ENCODE measurements at regions not wholly inside any gene's neighbourhood (a gene's known extent, or its start where the extent isn't known, plus 50 kb on each side); places are given as distances from the start of the nearest gene placed in this dataset.

DNA sequence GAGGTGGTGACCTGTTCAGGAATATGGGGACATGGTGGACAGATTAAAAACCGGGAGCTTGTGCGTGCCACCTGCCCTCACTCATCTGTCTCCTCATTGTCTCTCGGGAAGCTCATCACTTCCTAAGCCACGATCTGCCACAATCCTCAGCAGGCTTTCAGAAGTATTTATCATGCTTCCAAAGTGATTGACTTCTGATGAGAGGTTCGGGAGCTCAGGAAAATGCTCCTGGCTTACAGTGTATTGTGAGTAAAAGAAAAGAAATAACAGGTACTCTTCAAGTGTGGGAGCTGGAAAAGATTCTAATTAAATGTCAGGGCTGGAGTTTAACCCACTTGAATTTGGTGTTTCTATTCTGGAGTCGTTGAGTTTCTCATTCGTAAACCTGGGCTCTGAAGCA lies 91.9 kb upstream of the DRD2 start:
- H3K27ac ChIP-seq, result no peak overlapping the region
- TF ChIP-seq, protein P1, sequence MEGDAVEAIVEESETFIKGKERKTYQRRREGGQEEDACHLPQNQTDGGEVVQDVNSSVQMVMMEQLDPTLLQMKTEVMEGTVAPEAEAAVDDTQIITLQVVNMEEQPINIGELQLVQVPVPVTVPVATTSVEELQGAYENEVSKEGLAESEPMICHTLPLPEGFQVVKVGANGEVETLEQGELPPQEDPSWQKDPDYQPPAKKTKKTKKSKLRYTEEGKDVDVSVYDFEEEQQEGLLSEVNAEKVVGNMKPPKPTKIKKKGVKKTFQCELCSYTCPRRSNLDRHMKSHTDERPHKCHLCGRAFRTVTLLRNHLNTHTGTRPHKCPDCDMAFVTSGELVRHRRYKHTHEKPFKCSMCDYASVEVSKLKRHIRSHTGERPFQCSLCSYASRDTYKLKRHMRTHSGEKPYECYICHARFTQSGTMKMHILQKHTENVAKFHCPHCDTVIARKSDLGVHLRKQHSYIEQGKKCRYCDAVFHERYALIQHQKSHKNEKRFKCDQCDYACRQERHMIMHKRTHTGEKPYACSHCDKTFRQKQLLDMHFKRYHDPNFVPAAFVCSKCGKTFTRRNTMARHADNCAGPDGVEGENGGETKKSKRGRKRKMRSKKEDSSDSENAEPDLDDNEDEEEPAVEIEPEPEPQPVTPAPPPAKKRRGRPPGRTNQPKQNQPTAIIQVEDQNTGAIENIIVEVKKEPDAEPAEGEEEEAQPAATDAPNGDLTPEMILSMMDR (conservative IDR thresholded peaks at IDR 0.05), result no peak

DNA sequence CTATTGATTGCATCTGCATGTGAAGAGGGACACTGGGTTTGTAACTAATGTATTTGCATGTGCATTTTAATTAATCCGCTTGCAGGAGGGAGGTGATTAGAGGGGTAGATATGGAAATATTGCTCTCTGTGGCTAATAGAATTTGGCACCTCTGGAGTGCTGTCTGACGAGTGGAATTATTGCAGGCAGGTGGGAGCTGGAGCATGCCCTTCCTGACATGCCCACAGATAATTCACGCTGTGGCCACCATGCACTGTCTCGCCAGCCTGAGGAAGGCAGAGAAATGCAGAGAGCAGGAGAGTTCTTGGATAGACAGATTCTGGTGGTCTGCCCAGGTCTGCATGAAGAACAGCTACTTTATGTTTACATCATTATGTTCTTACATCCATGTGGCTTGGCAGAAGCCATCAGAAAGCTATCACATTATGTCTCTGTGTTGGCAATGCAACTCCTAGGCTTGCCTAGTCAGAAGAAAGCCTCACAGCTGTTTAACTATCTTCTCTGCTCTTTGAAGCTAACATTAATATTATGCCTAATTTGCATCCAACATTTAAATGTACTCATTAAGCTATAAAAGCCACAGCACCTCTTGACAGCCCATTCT lies 89.4 kb upstream of the DRD2 start:
- H3K27ac ChIP-seq, result no peak overlapping the region

DNA sequence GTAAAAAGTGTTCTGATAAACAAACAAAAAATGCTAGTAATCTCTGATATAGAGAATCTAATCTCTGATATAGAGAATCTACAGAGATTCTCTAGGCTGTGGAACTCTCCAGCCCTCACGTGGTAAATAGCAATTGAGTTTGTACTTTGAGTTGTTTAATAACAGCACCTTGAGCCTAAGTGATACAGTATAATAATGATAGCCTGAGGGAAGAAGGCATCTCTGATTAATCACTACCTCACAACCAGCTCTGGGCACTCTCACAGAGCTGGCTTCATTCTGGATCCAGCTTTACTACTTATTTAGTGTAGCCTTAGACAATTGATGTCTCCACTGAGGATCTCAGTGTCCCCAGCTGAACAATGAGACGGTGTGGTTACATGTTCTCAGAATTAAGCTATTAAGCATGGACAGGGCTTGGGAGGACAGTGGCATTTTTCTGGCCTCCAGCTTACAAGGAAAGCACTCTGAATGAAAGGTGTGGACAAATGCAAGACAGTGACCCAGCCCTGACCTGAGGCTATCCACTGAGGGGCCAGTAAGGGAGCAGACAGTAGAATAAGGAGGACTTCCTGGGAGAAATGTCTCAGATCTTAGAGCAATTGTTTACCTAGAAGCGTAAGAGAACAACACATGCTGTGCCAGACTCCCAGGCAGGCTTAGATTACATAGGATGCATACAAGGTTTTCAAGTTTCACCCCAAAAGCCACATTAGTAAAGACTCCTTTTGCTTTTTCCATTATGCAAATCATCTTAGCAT lies 88.7 kb upstream of the DRD2 start:
- no peak overlapping the region for H3K27ac ChIP-seq
- TF ChIP-seq, protein P1 (conservative IDR thresholded peaks at IDR 0.05), result no peak

More for the DNA sequence above, 89.4 kb upstream of the DRD2 start:
- TF ChIP-seq, protein P1 (conservative IDR thresholded peaks at IDR 0.05), result no peak

DNA sequence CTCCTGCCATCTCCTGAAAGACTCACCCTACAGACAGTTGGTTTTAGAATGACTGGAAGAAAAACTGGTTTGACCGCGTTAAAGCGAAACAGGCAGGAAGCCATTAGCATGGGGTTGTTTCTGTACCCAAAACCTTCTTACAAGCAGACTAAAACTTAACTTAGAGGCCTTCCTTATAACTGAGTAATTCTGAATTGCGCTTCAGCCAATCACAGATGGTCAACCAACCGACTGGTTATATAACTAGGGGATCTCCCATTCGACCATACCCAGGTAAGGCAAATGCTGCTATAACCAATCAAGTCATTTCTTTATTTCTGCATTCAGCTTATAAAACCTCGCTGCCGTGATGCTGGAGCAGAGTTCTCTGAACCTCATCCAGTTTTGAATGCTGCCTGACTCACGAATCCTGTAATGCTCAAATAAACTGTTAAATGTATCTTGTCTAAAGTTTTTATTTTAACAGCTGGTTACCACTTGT lies 87.8 kb upstream of the DRD2 start:
- H3K27ac ChIP-seq, result no peak overlapping the region
- TF ChIP-seq, protein P1 (conservative IDR thresholded peaks at IDR 0.05), result no peak

DNA sequence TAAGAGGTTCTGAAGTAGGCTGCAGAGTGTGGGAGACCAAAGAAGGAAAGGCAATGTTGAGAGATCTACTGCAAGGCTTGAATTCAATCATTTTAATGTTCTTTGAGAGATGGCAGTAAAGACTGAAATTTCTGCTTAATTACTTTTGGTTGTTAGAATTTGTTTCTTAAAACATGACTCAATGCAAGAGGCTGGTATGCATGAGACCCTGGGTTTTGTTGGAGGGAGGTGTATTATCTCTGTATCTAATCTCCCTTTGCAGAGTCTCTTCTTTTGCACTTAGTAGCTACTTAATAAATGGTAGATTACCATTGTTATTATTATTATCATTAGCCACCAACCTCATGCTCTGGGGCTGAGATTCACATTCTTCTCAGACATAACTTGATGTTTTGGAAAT lies 87.4 kb upstream of the DRD2 start:
- no peak overlapping the region for H3K27ac ChIP-seq
- TF ChIP-seq, protein P1 (conservative IDR thresholded peaks at IDR 0.05), result no peak

DNA sequence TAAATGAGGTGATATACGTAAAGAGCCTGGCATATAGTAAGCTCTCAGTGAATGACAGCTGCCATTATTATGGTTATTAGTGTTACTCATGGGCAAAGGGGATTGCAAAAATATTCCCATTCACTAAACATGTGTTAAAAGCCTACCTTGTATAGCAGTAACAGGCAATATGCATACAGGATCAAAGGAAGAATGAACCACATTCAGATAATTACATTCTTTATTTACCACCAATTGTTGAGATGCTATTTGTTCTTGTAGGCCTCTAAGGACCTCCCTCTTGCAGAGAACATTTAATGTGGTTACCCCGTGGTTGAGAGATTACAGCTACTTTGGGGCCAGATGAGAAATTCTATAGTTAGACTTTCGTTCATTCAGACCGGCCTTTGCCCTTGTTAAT lies 82.7 kb upstream of the DRD2 start:
- TF ChIP-seq, protein P1 (conservative IDR thresholded peaks at IDR 0.05), result no peak
- no peak overlapping the region for H3K27ac ChIP-seq

DNA sequence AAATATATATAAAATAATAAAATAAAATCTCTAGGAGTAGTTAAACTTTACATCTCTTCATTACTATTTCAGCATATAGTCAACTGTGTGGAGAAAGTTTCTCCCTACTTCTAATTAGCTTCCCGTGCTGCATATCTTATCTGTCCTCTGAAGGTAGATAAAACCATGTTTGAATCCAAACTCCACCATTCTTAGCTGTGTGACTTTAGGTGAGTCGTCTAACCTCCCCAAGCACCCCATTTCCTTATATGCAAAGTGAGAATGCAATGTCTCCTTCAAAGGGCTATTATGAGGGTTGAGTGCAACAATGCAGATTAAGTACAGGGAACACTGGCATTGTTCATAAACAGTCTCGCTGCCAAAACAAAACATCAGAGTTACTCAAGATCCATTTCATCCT lies 80.8 kb upstream of the DRD2 start:
- TF ChIP-seq, protein P1 (conservative IDR thresholded peaks at IDR 0.05), result no peak
- H3K27ac ChIP-seq, result no peak overlapping the region

Data from VCaP (cell line).